ENCODE measurements at regions not wholly inside any gene's neighbourhood (a gene's known extent, or its start where the extent isn't known, plus 50 kb on each side); places are given as distances from the start of the nearest gene placed in this dataset.

DNA sequence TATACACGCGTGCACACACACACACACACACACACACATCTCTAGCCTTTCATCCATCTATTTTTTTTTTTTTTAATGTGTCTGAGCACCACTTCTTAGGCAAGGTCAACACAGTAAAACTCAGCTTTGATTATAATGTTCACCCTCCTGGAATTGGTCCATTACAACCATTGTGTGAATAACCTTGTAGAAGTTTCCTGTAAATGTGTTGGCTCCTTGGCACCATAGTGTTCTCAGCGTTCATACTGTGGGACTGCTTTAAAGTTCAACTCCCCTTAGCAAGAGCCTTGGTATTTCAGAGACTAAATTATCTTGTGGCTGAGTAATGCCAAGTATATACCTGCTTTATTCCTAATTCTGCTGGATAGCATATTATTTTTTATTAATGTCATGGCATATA lies 106.3 kb upstream of the PRPS1L1 start:
- TF ChIP-seq EZH2 (IDR thresholded peaks at IDR 0.05; ENCODE audit: low read length, unreplicated experiment), result no peak
- no peak for TF ChIP-seq CTCF (conservative IDR thresholded peaks at IDR 0.05; ENCODE audit: low read depth, low read length)
- no peak for TF ChIP-seq EZH2phosphoT487 (IDR thresholded peaks at IDR 0.05; ENCODE audit: borderline replicate concordance, low read length)
